ENCODE measurements at regions not wholly inside any gene's neighbourhood (a gene's known extent, or its start where the extent isn't known, plus 50 kb on each side); places are given as distances from the start of the nearest gene placed in this dataset.

- DNase-seq, result no peak
These were observed 764.2 kb upstream of the ARRDC4 start for GRCh38 chr15:97196048-97197014.

- DNase-seq, result no peak
These were observed 761.0 kb upstream of the ARRDC4 start for GRCh38 chr15:97199393-97200051.

GRCh38 chr15:97200161-97200560 lies 760.3 kb upstream of the ARRDC4 start:
- no peak for DNase-seq

- no peak for DNase-seq
These were observed 750.2 kb upstream of the ARRDC4 start for GRCh38 chr15:97210277-97210676.

GRCh38 chr15:97215629-97216028 lies 744.9 kb upstream of the ARRDC4 start:
- no peak for DNase-seq

- no peak for DNase-seq
These were observed 736.3 kb upstream of the ARRDC4 start for GRCh38 chr15:97224191-97224641.

GRCh38 chr15:97234851-97235610 lies 725.5 kb upstream of the ARRDC4 start:
- no peak for DNase-seq

- DNase-seq, result no peak
These were observed 724.9 kb upstream of the ARRDC4 start for GRCh38 chr15:97235611-97235985.

GRCh38 chr15:97236140-97236539 lies 724.4 kb upstream of the ARRDC4 start:
- DNase-seq, result no peak

- DNase-seq, result no peak
These were observed 723.3 kb upstream of the ARRDC4 start for GRCh38 chr15:97237160-97237559.

GRCh38 chr15:97248376-97248775 lies 712.1 kb upstream of the ARRDC4 start:
- DNase-seq, result no peak

- no peak for DNase-seq
These were observed 700.6 kb upstream of the ARRDC4 start for GRCh38 chr15:97259943-97260342.

- DNase-seq, result no peak
These were observed 659.3 kb upstream of the ARRDC4 start for GRCh38 chr15:97301166-97301565.

GRCh38 chr15:97316362-97316761 lies 644.1 kb upstream of the ARRDC4 start:
- peak; percentile 46 for DNase-seq

GRCh38 chr15:97317163-97317562 lies 643.3 kb upstream of the ARRDC4 start:
- DNase-seq, result no peak

GRCh38 chr15:97319291-97319690 lies 641.2 kb upstream of the ARRDC4 start:
- DNase-seq, result no peak

- no peak for DNase-seq
These were observed 614.3 kb upstream of the ARRDC4 start for GRCh38 chr15:97346221-97346620.

- DNase-seq, result no peak
These were observed 609.7 kb upstream of the ARRDC4 start for GRCh38 chr15:97350813-97351212.

GRCh38 chr15:97383516-97383915 lies 577.0 kb upstream of the ARRDC4 start:
- DNase-seq, result no peak

GRCh38 chr15:97386940-97387339 lies 573.6 kb upstream of the ARRDC4 start:
- no peak for DNase-seq

GRCh38 chr15:97401195-97401594 lies 559.3 kb upstream of the ARRDC4 start:
- no peak for DNase-seq

- DNase-seq, result no peak
These were observed 558.5 kb upstream of the ARRDC4 start for GRCh38 chr15:97401970-97402369.

GRCh38 chr15:97406841-97407240 lies 553.7 kb upstream of the ARRDC4 start:
- DNase-seq, result no peak
